Right lobe of liver (tissue), 6 donors: ENCODE measurements at regions not wholly inside any gene's neighbourhood (a gene's known extent, or its start where the extent isn't known, plus 50 kb on each side); places are given as distances from the start of the nearest gene placed in this dataset.

ENCODE experiments used
- ATAC-seq, 4 donors: fragments of 200-7000 bp; cut with Tn5 transposase; one replicate each; pipeline ENCODE4 v1.9.1; 2020; ENCODE audit warnings: mild to moderate bottlenecking in 4 of 4, moderate library complexity in 4 of 4
- DNase-seq, 3 donors: peaks; one replicate each; pipeline ENCODE4 v3.0.0-alpha.2; 2020
- H3K27ac ChIP-seq, 3 donors: fragments of 200-600 bp; one replicate each; pipeline ENCODE4 v1.8.0; 2022
- H3K27me3 ChIP-seq, 2 donors: fragments of 200-600 bp; one replicate each; pipeline ENCODE4 v1.8.0; 2022
- H3K36me3 ChIP-seq, 4 donors: fragments of 200-600 bp; sonication (generic) in 1 of 4; one replicate each; pipeline versions ENCODE4 v1.5.1 to v1.8.0; 2017 to 2022; ENCODE audit warnings: control low read depth in 1 of 4
- H3K4me1 ChIP-seq, 4 donors: fragments of 200-600 bp; sonication (generic) in 1 of 4; one replicate each; pipeline versions ENCODE4 v1.5.1 to v1.8.0; 2017 to 2022; ENCODE audit warnings: control low read depth in 1 of 4
- H3K4me3 ChIP-seq, 3 donors: fragments of 200-600 bp; one replicate each; pipeline ENCODE4 v1.8.0; 2022
- H3K9me3 ChIP-seq, 4 donors: fragments of 200-600 bp; sonication (generic) in 1 of 4; one replicate each; pipeline versions ENCODE4 v1.5.1 to v1.8.0; 2017 to 2022; ENCODE audit warnings: control low read depth in 1 of 4
- POLR2A ChIP-seq: fragments of 450-650 bp; IDR thresholded peaks from one replicate; pipeline ENCODE4 v1.6.1; 2017; ENCODE audit warnings: antibody characterized with exemption, mild to moderate bottlenecking
- WGBS: methylation state at CpG from one replicate; pipeline ENCODE4 v1.1.6; 2018; ENCODE audit warnings: low coverage, low lambda C conversion rate; ENCODE audit not compliant: insufficient coverage; ENCODE audit errors: missing lambda C conversion rate; 5-methylcytosine and 5-hydroxymethylcytosine counted together
- intact Hi-C, 2 donors: fragments of 100-400 bp; cut with DNase I; formaldehyde crosslinking; loops; one replicate each; pipeline versions ENCODE4 v1.11.2 to v1.14.1; 2022
- TF ChIP-seq, protein P1 (sequence below), 4 donors: fragments of 200-600 bp in 3 of 4; fragments of 450-650 bp in 1 of 4; IDR thresholded peaks; one replicate each; pipeline versions ENCODE4 v1.5.1 to v1.8.0; 2016 to 2022; ENCODE audit warnings: antibody characterized with exemption in 4 of 4, mild to moderate bottlenecking in 2 of 4
- donor health status: DM: no; HTN: yes; CAD: no.
- donor health status: DM: no; HTN: no; CAD: no.
- donor health status: DM: no; HTN: no; CAD: no.
- donor health status: DM: no; HTN: yes; CAD: no.
- donor health status: DM: no; HTN: yes; CAD: no.

DNA sequence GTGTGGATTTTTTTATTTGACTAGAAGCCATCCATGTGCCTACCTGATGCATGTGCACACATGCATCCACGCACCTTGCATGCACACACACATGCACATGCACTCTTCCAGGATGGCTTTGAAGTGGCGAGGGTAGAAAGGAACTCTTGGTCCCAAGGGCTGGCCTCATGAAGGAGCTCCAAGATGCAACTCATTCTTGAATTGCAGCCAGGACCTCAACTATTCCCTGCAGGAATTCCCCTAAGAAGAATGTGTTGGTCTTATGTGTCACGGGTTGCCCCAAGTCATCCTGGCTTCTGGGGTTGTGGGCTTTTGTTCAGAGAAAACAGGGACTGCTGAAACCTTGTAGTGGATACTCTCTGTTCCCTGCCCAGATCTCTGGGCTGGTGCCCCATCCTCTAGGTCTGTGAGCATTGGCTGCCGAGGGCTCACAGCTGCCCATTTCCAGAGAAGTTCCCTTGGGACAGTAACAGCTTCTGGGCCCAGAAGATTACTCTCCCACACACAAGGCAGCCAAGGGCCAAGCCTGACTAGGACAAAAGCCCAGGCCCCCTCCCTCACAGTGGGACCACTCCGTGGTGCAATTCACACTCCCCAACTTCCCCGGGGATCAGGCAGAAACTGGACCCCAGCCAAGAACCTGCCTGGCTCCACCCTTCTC lies 137.6 kb downstream of the COPS8 start:
- DNase-seq = no peak
- TF ChIP-seq, protein P1, sequence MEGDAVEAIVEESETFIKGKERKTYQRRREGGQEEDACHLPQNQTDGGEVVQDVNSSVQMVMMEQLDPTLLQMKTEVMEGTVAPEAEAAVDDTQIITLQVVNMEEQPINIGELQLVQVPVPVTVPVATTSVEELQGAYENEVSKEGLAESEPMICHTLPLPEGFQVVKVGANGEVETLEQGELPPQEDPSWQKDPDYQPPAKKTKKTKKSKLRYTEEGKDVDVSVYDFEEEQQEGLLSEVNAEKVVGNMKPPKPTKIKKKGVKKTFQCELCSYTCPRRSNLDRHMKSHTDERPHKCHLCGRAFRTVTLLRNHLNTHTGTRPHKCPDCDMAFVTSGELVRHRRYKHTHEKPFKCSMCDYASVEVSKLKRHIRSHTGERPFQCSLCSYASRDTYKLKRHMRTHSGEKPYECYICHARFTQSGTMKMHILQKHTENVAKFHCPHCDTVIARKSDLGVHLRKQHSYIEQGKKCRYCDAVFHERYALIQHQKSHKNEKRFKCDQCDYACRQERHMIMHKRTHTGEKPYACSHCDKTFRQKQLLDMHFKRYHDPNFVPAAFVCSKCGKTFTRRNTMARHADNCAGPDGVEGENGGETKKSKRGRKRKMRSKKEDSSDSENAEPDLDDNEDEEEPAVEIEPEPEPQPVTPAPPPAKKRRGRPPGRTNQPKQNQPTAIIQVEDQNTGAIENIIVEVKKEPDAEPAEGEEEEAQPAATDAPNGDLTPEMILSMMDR (IDR thresholded peaks at IDR 0.05) = no peak
- TF ChIP-seq POLR2A = no peak
- Histone ChIP-seq H3K27me3 (no peaks in the 10 kb centered on the region), H3K4me1 (no peaks in the 10 kb centered on the region), H3K4me3 (no peak overlapping the region), H3K27ac (no peak overlapping the region), H3K9me3 (no peaks in the 10 kb centered on the region), H3K36me3 (no peaks in the 10 kb centered on the region)
- intact Hi-C loops = no loop called here
- no peak for ATAC-seq
- 84% methylated on average over 2 of the region's 6 CpGs for WGBS

DNA sequence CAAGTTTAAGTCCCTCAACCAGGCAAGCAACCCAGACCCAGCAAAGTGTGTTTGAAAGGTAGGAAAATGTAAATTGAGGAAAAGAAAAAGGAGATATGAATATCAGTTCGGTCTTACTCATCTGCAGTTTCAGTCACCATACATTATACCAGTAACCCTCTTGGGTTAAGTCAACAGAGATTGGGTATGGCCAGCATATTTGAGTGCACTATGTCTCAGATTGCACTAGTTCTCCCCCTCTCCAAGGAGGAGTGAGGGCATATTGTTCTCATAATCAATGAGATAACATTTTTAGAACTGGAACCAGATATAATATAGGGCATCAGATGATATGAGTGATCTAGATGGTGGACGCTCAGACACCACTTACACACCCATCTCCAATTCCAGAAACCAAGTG lies 141.5 kb downstream of the COPS8 start:
- H3K36me3 ChIP-seq = no peaks in the 10 kb centered on the region
- ATAC-seq = no peak
- TF ChIP-seq POLR2A = no peak
- TF ChIP-seq, protein P1 (IDR thresholded peaks at IDR 0.05) = no peak
- H3K4me1 ChIP-seq = no peaks in the 10 kb centered on the region
- no peaks in the 10 kb centered on the region for H3K9me3 ChIP-seq
- whole genome bisulfite sequencing = 43% methylated on average over 2 of the region's 2 CpGs
- no peak for DNase-seq
- no peak overlapping the region for H3K4me3 ChIP-seq
- intact Hi-C loops = no loop called here
- no peaks in the 10 kb centered on the region for H3K27me3 ChIP-seq
- no peak overlapping the region for H3K27ac ChIP-seq

DNA sequence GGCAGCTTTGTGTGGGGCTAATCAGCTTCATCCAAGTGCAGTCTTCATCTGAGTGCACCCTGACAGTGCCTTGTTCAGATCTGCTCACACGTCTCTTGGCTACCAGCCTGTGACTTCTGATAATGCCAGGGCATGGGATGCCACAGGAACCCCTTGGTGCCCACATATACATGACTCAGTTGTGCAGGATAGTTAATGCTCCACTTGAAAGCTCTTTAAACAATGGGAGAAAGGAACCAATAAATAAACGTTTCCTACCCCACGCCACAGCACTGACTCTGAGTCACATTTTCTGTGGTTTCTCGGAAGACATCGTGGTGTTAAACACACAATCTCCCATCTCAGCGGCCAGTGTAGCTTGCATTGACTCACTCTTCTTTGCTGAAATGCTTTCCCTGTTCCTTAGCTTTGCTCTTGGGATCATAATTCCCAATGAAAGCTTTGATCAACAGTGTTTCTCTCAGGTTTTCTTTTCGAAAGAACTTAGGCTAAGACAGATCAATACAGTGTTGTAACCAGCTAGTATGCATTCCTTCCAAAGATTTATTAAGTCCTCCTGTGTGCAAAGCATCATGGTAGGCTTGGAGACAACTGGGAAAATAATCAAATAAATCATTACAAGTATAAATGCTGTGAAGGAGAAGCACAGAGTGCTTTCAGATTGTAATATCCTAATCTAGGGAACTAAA lies 142.0 kb downstream of the COPS8 start:
- no peaks in the 10 kb centered on the region for H3K27me3 ChIP-seq
- TF ChIP-seq, protein P1 (IDR thresholded peaks at IDR 0.05) = no peak
- no peak for TF ChIP-seq POLR2A
- no peak overlapping the region for H3K27ac ChIP-seq
- no peaks in the 10 kb centered on the region for H3K36me3 ChIP-seq
- H3K4me1 ChIP-seq = no peaks in the 10 kb centered on the region
- no peak overlapping the region for H3K4me3 ChIP-seq
- DNase-seq (no peak), ATAC-seq (no peak)
- WGBS = 47% methylated on average over 6 of the region's 7 CpGs
- H3K9me3 ChIP-seq = no peaks in the 10 kb centered on the region
- intact Hi-C loops = no loop called here

DNA sequence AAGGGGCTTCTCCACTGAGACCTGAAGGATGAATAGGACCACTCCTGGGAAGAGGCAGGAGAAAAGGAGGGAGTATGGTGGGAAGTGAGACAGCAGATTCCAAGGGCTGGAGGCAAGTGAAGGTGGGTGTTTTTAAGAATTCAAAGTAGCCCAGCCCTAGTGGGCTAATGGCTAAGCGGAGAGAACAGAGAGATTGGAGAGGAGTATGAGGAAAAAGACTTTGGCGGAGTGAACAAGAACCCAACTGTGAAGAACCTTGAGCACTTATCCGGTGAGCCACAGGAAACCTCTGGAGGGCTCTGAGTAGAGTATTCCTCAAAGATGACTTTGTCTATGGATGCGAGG lies 142.6 kb downstream of the COPS8 start:
- Histone ChIP-seq H3K27ac (no peak overlapping the region), H3K4me3 (no peak overlapping the region), H3K4me1 (no peaks in the 10 kb centered on the region), H3K9me3 (no peaks in the 10 kb centered on the region), H3K36me3 (no peaks in the 10 kb centered on the region), H3K27me3 (no peaks in the 10 kb centered on the region)
- no peak for TF ChIP-seq POLR2A
- TF ChIP-seq, protein P1 (IDR thresholded peaks at IDR 0.05) = no peak
- intact Hi-C loops = no loop called here
- no peak for DNase-seq
- no peak for ATAC-seq
- 78% methylated on average over 4 of the region's 4 CpGs for WGBS
